ENCODE measurements at regions not wholly inside any gene's neighbourhood (a gene's known extent, or its start where the extent isn't known, plus 50 kb on each side); places are given as distances from the start of the nearest gene placed in this dataset.

- no peak for DNase-seq
- no peak for ATAC-seq
These were observed 538.4 kb upstream of the NRSN1 start for GRCh38 chr6:23587582-23587981.

GRCh38 chr6:23589811-23590210 lies 536.2 kb upstream of the NRSN1 start:
- no peak for ATAC-seq

GRCh38 chr6:23590498-23591126 lies 535.4 kb upstream of the NRSN1 start:
- DNase-seq (no peak), ATAC-seq (no peak)

More at GRCh38 chr6:23589811-23590210, 536.2 kb upstream of the NRSN1 start:
- DNase-seq: no peak

- DNase-seq (no peak), ATAC-seq (no peak)
These were observed 534.3 kb upstream of the NRSN1 start for GRCh38 chr6:23591761-23592160.

- DNase-seq (no peak), ATAC-seq (no peak)
These were observed 525.9 kb upstream of the NRSN1 start for GRCh38 chr6:23600118-23600517.

GRCh38 chr6:23601811-23602345 lies 524.1 kb upstream of the NRSN1 start:
- ATAC-seq (no peak), DNase-seq (no peak)

GRCh38 chr6:23608931-23609435 lies 517.0 kb upstream of the NRSN1 start:
- no peak for ATAC-seq
- DNase-seq: no peak

- DNase-seq (no peak), ATAC-seq (no peak)
These were observed 514.1 kb upstream of the NRSN1 start for GRCh38 chr6:23611776-23612381.

GRCh38 chr6:23618366-23618765 lies 507.6 kb upstream of the NRSN1 start:
- no peak for DNase-seq
- no peak for ATAC-seq

GRCh38 chr6:23620911-23621401 lies 505.1 kb upstream of the NRSN1 start:
- DNase-seq: no peak
- no peak for ATAC-seq

GRCh38 chr6:23630726-23631635 lies 495.0 kb upstream of the NRSN1 start:
- no peak for ATAC-seq
- DNase-seq: no peak

- ATAC-seq: no peak
- DNase-seq: no peak
These were observed 492.0 kb upstream of the NRSN1 start for GRCh38 chr6:23633996-23634395.

- no peak for ATAC-seq
- DNase-seq: no peak
These were observed 490.9 kb upstream of the NRSN1 start for GRCh38 chr6:23635150-23635549.

GRCh38 chr6:23637296-23637695 lies 488.7 kb upstream of the NRSN1 start:
- ATAC-seq (no peak), DNase-seq (no peak)

- no peak for ATAC-seq
These were observed 483.2 kb upstream of the NRSN1 start for GRCh38 chr6:23642849-23643248.

GRCh38 chr6:23647045-23647444 lies 479.0 kb upstream of the NRSN1 start:
- DNase-seq (no peak), ATAC-seq (no peak)

More at GRCh38 chr6:23642849-23643248, 483.2 kb upstream of the NRSN1 start:
- DNase-seq: no peak

GRCh38 chr6:23650676-23651075 lies 475.3 kb upstream of the NRSN1 start:
- DNase-seq: no peak
- no peak for ATAC-seq

- ATAC-seq: no peak
- no peak for DNase-seq
These were observed 471.3 kb upstream of the NRSN1 start for GRCh38 chr6:23654745-23655144.

GRCh38 chr6:23655525-23655924 lies 470.5 kb upstream of the NRSN1 start:
- no peak for ATAC-seq
- no peak for DNase-seq

GRCh38 chr6:23656255-23657194 lies 469.5 kb upstream of the NRSN1 start:
- ATAC-seq (no peak), DNase-seq (no peak)

- ATAC-seq (no peak), DNase-seq (no peak)
These were observed 466.9 kb upstream of the NRSN1 start for GRCh38 chr6:23659125-23659524.

Measured in stimulated activated naive CD8-positive, alpha-beta T cell treated with anti-CD3 and anti-CD28 coated beads, Interleukin-15, Interleukin-2, amounts not matched to agents 100 U/mL and 50 U/mL, for 24 hours (primary cell).